GM21360 (cell line): ENCODE measurements at regions not wholly inside any gene's neighbourhood (a gene's known extent, or its start where the extent isn't known, plus 50 kb on each side); places are given as distances from the start of the nearest gene placed in this dataset.
"Not testable (repeated sequence)": the region's sequence is repeated elsewhere in the genome, so short reads cannot be mapped to it uniquely, and the experiment has no call there.

ENCODE experiments used
- ATAC-seq: cut with Tn5 transposase; IDR thresholded peaks from one replicate; pipeline ENCODE4 v1.9.1; 2021; ENCODE audit warnings: mild to moderate bottlenecking, moderate library complexity; ENCODE audit not compliant: unreplicated experiment

- ATAC-seq: not testable (repeated sequence)
These were observed 98.1 kb downstream of the ARRDC3 start for GRCh38 chr5:91285062-91285461.

- ATAC-seq: no peak
These were observed 99.2 kb downstream of the ARRDC3 start for GRCh38 chr5:91283899-91284298.

GRCh38 chr5:91283326-91283725, 99.8 kb downstream of the ARRDC3 start:
- no peak for ATAC-seq

GRCh38 chr5:91282210-91282609, 100.9 kb downstream of the ARRDC3 start:
- ATAC-seq: no peak

GRCh38 chr5:91281401-91281800, 101.7 kb downstream of the ARRDC3 start:
- ATAC-seq: no peak

- peak; percentile 97 for ATAC-seq
These were observed 102.5 kb downstream of the ARRDC3 start for GRCh38 chr5:91280362-91281269.

- ATAC-seq: no peak
These were observed 105.3 kb downstream of the ARRDC3 start for GRCh38 chr5:91277840-91278239.

GRCh38 chr5:91277093-91277626, 106.0 kb downstream of the ARRDC3 start:
- ATAC-seq: no peak

GRCh38 chr5:91272858-91273257, 110.3 kb downstream of the ARRDC3 start:
- ATAC-seq: peak; percentile 88

GRCh38 chr5:91271999-91272398, 111.1 kb downstream of the ARRDC3 start:
- ATAC-seq: peak; percentile 63

GRCh38 chr5:91269198-91269597, 113.9 kb downstream of the ARRDC3 start:
- no peak for ATAC-seq

GRCh38 chr5:91266184-91266705, 116.9 kb downstream of the ARRDC3 start:
- ATAC-seq: peak; percentile 77

GRCh38 chr5:91264311-91265051, 118.6 kb downstream of the ARRDC3 start:
- no peak for ATAC-seq

GRCh38 chr5:91263898-91264297, 119.2 kb downstream of the ARRDC3 start:
- no peak for ATAC-seq

- ATAC-seq: no peak
These were observed 125.8 kb downstream of the ARRDC3 start for GRCh38 chr5:91257301-91257700.

- no peak for ATAC-seq
These were observed 127.0 kb downstream of the ARRDC3 start for GRCh38 chr5:91256142-91256524.

GRCh38 chr5:91255396-91256141, 127.5 kb downstream of the ARRDC3 start:
- ATAC-seq: no peak

- no peak for ATAC-seq
These were observed 130.2 kb downstream of the ARRDC3 start for GRCh38 chr5:91252916-91253315.

GRCh38 chr5:91245871-91246270, 137.2 kb downstream of the ARRDC3 start:
- ATAC-seq: no peak

GRCh38 chr5:91245074-91245452, 138.1 kb downstream of the ARRDC3 start:
- ATAC-seq: no peak
